ENCODE measurements at regions not wholly inside any gene's neighbourhood (a gene's known extent, or its start where the extent isn't known, plus 50 kb on each side); places are given as distances from the start of the nearest gene placed in this dataset.

GRCh38 chr17:13931111-13931526, 138.2 kb upstream of the COX10 start:
- TF ChIP-seq CTCF (conservative IDR thresholded peaks at IDR 0.05; ENCODE audit: low read depth, low read length) (no peak), EZH2 (IDR thresholded peaks at IDR 0.05; ENCODE audit: borderline replicate concordance, low read depth, low read length, poor library complexity, severe bottlenecking) (no peak)

Measured in A673 (cell line).